ENCODE measurements at regions not wholly inside any gene's neighbourhood (a gene's known extent, or its start where the extent isn't known, plus 50 kb on each side); places are given as distances from the start of the nearest gene placed in this dataset.

DNA sequence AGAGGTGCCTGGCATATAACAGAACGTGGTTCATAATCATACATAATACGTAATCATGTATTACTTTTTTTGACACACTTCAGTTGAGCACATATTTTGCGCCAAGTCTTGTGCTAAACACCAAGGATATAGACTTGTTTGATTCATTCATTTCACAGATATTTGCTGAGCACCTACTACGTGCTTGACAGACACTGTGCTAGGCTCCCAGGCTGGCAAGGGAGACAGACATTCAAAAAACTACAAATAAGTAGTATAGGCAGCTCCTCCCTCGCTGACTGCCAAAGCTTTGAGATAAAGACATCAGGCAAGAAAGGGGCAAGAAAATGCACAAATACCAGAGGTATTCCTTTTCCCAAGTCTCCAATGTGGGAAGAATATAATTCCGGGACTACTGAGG is 122.5 kb upstream of the CPEB4 start:
- TF ChIP-seq, protein P1, sequence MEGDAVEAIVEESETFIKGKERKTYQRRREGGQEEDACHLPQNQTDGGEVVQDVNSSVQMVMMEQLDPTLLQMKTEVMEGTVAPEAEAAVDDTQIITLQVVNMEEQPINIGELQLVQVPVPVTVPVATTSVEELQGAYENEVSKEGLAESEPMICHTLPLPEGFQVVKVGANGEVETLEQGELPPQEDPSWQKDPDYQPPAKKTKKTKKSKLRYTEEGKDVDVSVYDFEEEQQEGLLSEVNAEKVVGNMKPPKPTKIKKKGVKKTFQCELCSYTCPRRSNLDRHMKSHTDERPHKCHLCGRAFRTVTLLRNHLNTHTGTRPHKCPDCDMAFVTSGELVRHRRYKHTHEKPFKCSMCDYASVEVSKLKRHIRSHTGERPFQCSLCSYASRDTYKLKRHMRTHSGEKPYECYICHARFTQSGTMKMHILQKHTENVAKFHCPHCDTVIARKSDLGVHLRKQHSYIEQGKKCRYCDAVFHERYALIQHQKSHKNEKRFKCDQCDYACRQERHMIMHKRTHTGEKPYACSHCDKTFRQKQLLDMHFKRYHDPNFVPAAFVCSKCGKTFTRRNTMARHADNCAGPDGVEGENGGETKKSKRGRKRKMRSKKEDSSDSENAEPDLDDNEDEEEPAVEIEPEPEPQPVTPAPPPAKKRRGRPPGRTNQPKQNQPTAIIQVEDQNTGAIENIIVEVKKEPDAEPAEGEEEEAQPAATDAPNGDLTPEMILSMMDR (IDR thresholded peaks at IDR 0.05; ENCODE audit: low read depth, low read length), result no peak
- TF ChIP-seq EZH2phosphoT487 (IDR thresholded peaks at IDR 0.05; ENCODE audit: low read depth), result no peak
